ENCODE measurements at regions not wholly inside any gene's neighbourhood (a gene's known extent, or its start where the extent isn't known, plus 50 kb on each side); places are given as distances from the start of the nearest gene placed in this dataset.

GRCh38 chr2:39508198-39508597, 71.1 kb upstream of the MAP4K3 start:
- TF ChIP-seq, protein P1, sequence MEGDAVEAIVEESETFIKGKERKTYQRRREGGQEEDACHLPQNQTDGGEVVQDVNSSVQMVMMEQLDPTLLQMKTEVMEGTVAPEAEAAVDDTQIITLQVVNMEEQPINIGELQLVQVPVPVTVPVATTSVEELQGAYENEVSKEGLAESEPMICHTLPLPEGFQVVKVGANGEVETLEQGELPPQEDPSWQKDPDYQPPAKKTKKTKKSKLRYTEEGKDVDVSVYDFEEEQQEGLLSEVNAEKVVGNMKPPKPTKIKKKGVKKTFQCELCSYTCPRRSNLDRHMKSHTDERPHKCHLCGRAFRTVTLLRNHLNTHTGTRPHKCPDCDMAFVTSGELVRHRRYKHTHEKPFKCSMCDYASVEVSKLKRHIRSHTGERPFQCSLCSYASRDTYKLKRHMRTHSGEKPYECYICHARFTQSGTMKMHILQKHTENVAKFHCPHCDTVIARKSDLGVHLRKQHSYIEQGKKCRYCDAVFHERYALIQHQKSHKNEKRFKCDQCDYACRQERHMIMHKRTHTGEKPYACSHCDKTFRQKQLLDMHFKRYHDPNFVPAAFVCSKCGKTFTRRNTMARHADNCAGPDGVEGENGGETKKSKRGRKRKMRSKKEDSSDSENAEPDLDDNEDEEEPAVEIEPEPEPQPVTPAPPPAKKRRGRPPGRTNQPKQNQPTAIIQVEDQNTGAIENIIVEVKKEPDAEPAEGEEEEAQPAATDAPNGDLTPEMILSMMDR (IDR thresholded peaks at IDR 0.05): no peak
- no peak for TF ChIP-seq POLR2A (IDR thresholded peaks at IDR 0.05)
- intact Hi-C loops (cut with DNase I; ENCODE audit: low total_unique reads): no loop called here

GRCh38 chr2:39510140-39510539, 73.1 kb upstream of the MAP4K3 start:
- intact Hi-C loops (cut with DNase I; ENCODE audit: low total_unique reads): no loop called here
- TF ChIP-seq, protein P1 (IDR thresholded peaks at IDR 0.05): no peak
- no peak for TF ChIP-seq POLR2A (IDR thresholded peaks at IDR 0.05)
- Histone ChIP-seq H3K36me3 (ENCODE audit: low read depth, missing control alignments) (no peaks in the 10 kb centered on the region), H3K27me3 (no peaks in the 10 kb centered on the region), H3K9me3 (no peaks in the 10 kb centered on the region), H3K27ac (no peak overlapping the region), H3K4me1 (peaks cover 43% of the 10 kb centered on the region), H3K4me3 (no peak overlapping the region)
- no peak for DNase-seq
- WGBS, 2 donors: 57 to 72% methylated on average over 5 of the region's 5 CpGs

More at GRCh38 chr2:39508198-39508597, 71.1 kb upstream of the MAP4K3 start:
- Histone ChIP-seq H3K27me3 (no peaks in the 10 kb centered on the region), H3K27ac (no peak overlapping the region), H3K4me1 (peaks cover 45% of the 10 kb centered on the region), H3K36me3 (ENCODE audit: low read depth, missing control alignments) (no peaks in the 10 kb centered on the region), H3K9me3 (no peaks in the 10 kb centered on the region), H3K4me3 (no peak overlapping the region)
- no peak for DNase-seq
- WGBS, 2 donors: 72 to 73% methylated on average over 4 of the region's 4 CpGs

- no peak for DNase-seq
- TF ChIP-seq POLR2A (IDR thresholded peaks at IDR 0.05): no peak
- TF ChIP-seq, protein P1 (IDR thresholded peaks at IDR 0.05): no peak
- intact Hi-C loops (cut with DNase I; ENCODE audit: low total_unique reads): no loop called here
- peaks cover 43% of the 10 kb centered on the region for H3K4me1 ChIP-seq
- WGBS, 2 donors: 61 to 63% methylated on average over 4 of the region's 4 CpGs
- H3K9me3 ChIP-seq: no peaks in the 10 kb centered on the region
- H3K36me3 ChIP-seq (ENCODE audit: low read depth, missing control alignments): no peaks in the 10 kb centered on the region
- H3K27me3 ChIP-seq: no peaks in the 10 kb centered on the region
- H3K27ac ChIP-seq: peak overlapping the region; percentile 22 to 70
- no peak overlapping the region for H3K4me3 ChIP-seq
These were observed 74.1 kb upstream of the MAP4K3 start for GRCh38 chr2:39511219-39511604.

DNA sequence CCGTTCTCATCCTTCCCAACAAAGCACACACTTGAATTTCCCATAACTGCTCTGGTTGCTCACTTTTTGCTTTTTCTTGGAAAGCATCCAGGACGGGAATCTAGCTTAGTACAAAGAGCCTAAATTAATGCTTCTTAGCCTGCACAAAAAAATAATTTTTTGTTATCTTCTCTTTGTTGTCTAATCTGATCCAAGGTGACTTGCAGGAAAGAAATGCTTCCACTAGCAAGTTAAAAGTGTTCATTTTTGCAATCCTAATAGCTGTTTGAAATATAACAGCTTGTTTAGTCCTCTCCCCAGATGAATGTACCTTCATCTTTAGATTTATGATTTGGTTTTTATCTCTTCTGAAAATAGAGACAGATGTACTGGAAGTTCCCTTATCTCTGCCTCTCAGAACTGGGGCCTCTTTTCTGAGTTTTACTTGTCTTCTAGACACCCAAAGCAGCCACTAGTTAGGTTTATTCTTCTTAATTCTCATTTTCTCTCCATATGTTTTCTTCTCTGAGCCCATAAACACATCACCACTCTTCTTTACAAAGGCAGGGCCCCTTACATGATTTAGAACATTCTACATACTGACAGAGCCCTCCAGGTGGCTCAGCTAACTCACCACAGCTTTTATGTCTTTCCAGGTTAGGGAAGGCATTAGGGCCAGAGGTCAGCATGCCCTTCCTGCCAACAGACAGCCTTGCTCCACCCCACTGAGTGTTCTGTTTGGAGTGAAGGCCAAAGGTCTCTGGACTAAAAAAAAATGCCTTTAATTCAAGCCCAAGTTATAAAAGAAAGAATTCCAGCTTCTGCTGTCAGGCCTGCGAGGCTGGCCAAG, 74.7 kb upstream of the MAP4K3 start:
- Histone ChIP-seq H3K36me3 (ENCODE audit: low read depth, missing control alignments) (no peaks in the 10 kb centered on the region), H3K9me3 (no peaks in the 10 kb centered on the region), H3K27ac (peak overlapping the region; percentile 58 to 80), H3K4me3 (no peak overlapping the region), H3K27me3 (no peaks in the 10 kb centered on the region), H3K4me1 (peaks cover 43% of the 10 kb centered on the region)
- 42 to 56% methylated on average over 3 of the region's 3 CpGs for WGBS, 2 donors
- no peak for DNase-seq
- intact Hi-C loops (cut with DNase I; ENCODE audit: low total_unique reads): no loop called here
- TF ChIP-seq, protein P1 (IDR thresholded peaks at IDR 0.05): no peak
- TF ChIP-seq POLR2A (IDR thresholded peaks at IDR 0.05): no peak
